ENCODE measurements at regions not wholly inside any gene's neighbourhood (a gene's known extent, or its start where the extent isn't known, plus 50 kb on each side); places are given as distances from the start of the nearest gene placed in this dataset.

DNA sequence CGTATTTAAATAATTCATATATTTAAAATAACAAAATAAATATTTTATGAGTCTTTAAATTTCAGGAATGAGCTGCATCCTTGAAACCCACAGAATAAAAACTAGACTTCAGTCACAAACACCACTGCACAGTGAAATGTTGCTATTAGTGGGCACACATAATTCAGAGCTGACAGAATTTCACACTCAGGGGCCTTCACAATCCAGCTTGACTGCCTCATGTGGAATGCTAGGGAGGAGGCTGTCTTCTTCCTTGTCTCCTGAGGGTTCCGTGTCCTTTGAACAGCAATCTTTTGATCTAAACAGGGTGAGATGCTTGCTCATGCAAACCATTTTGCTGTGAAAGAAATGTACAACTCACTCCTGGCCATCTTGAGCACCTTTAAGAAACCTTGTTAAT lies 346.7 kb downstream of the CCSER2 start:
- DNase-seq (ENCODE audit: low read depth), result no peak
- Histone ChIP-seq H3K36me3 (ENCODE audit: control insufficient read depth, insufficient read depth, low read length) (no peaks in the 10 kb centered on the region), H3K4me3 (ENCODE audit: low read depth, low read length) (no peak overlapping the region), H3K27me3 (ENCODE audit: control insufficient read depth, insufficient read depth, low read length) (no peaks in the 10 kb centered on the region)
- FAIRE-seq, result no peak
- TF ChIP-seq, protein P1, sequence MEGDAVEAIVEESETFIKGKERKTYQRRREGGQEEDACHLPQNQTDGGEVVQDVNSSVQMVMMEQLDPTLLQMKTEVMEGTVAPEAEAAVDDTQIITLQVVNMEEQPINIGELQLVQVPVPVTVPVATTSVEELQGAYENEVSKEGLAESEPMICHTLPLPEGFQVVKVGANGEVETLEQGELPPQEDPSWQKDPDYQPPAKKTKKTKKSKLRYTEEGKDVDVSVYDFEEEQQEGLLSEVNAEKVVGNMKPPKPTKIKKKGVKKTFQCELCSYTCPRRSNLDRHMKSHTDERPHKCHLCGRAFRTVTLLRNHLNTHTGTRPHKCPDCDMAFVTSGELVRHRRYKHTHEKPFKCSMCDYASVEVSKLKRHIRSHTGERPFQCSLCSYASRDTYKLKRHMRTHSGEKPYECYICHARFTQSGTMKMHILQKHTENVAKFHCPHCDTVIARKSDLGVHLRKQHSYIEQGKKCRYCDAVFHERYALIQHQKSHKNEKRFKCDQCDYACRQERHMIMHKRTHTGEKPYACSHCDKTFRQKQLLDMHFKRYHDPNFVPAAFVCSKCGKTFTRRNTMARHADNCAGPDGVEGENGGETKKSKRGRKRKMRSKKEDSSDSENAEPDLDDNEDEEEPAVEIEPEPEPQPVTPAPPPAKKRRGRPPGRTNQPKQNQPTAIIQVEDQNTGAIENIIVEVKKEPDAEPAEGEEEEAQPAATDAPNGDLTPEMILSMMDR (IDR thresholded peaks at IDR 0.05; ENCODE audit: insufficient read depth, low read length, severe bottlenecking), result no peak

DNA sequence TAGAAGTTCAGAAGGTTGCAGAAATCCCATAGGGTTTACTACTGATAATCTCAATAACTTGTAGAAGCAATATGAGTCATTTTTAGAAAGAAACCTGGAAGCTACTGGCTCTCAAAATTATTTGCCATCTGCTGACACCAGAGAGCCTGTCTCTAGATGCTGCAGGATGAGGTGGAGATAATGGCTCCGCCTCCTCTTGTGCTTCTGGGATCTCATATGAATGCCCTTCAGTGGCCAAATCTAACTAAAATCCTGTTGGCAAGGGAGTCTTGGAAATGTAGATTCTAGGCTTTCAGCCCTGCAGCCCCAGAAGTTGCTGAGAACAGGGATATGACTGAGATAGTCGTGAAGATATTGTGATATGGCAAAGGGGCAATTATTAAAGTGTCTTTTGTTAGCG lies 348.1 kb downstream of the CCSER2 start:
- no peak for DNase-seq (ENCODE audit: low read depth)
- H3K36me3 ChIP-seq (ENCODE audit: control insufficient read depth, insufficient read depth, low read length), result no peaks in the 10 kb centered on the region
- no peak overlapping the region for H3K4me3 ChIP-seq (ENCODE audit: low read depth, low read length)
- TF ChIP-seq, protein P1 (IDR thresholded peaks at IDR 0.05; ENCODE audit: insufficient read depth, low read length, severe bottlenecking), result no peak
- H3K27me3 ChIP-seq (ENCODE audit: control insufficient read depth, insufficient read depth, low read length), result no peaks in the 10 kb centered on the region
- no peak for FAIRE-seq

DNA sequence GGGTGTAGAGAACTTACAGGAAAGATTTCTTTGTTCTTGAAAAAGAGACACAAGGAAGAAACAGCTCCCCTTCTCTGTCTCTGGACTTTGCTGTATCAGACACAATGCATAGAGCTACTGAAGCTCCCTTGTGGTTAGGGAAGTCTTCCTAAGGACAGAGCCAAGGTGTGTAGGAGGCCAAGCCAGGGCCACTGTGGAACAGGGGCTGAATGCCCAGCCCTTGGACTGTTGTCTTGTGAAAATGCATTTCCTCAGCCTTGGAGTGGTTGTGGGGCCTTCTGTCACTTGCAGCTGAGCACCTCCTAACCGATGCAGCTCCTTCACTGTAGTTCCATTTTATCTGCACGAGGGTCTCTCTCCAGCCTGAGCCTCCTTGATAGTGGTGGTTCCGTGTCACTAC lies 353.4 kb downstream of the CCSER2 start:
- FAIRE-seq, result no peak
- TF ChIP-seq, protein P1 (IDR thresholded peaks at IDR 0.05; ENCODE audit: insufficient read depth, low read length, severe bottlenecking), result no peak
- DNase-seq (ENCODE audit: low read depth), result no peak
- no peaks in the 10 kb centered on the region for H3K27me3 ChIP-seq (ENCODE audit: control insufficient read depth, insufficient read depth, low read length)
- no peak overlapping the region for H3K4me3 ChIP-seq (ENCODE audit: low read depth, low read length)
- no peaks in the 10 kb centered on the region for H3K36me3 ChIP-seq (ENCODE audit: control insufficient read depth, insufficient read depth, low read length)

DNA sequence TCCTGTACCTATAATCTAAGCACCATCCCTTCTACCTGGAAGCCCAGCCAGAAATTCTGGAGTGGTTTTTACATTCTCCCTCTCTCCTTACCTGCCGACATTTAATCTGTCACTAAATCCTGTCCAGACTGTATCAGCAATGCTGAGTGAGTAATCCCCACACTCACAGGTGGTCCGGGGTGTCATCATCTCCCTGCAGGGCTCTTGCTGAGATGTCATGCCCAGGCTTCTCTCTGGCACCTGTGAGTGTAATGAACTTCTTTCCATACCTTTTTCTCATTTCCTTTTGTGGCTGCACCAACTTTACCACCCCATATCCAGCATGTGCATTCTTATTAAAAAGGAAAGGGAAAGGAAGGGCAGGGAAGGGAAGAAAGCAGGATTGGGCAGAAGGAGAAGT lies 355.2 kb downstream of the CCSER2 start:
- no peaks in the 10 kb centered on the region for H3K27me3 ChIP-seq (ENCODE audit: control insufficient read depth, insufficient read depth, low read length)
- H3K36me3 ChIP-seq (ENCODE audit: control insufficient read depth, insufficient read depth, low read length), result no peaks in the 10 kb centered on the region
- peak; percentile 17 for DNase-seq (ENCODE audit: low read depth)
- FAIRE-seq, result no peak
- no peak overlapping the region for H3K4me3 ChIP-seq (ENCODE audit: low read depth, low read length)
- TF ChIP-seq, protein P1 (IDR thresholded peaks at IDR 0.05; ENCODE audit: insufficient read depth, low read length, severe bottlenecking), result no peak

DNA sequence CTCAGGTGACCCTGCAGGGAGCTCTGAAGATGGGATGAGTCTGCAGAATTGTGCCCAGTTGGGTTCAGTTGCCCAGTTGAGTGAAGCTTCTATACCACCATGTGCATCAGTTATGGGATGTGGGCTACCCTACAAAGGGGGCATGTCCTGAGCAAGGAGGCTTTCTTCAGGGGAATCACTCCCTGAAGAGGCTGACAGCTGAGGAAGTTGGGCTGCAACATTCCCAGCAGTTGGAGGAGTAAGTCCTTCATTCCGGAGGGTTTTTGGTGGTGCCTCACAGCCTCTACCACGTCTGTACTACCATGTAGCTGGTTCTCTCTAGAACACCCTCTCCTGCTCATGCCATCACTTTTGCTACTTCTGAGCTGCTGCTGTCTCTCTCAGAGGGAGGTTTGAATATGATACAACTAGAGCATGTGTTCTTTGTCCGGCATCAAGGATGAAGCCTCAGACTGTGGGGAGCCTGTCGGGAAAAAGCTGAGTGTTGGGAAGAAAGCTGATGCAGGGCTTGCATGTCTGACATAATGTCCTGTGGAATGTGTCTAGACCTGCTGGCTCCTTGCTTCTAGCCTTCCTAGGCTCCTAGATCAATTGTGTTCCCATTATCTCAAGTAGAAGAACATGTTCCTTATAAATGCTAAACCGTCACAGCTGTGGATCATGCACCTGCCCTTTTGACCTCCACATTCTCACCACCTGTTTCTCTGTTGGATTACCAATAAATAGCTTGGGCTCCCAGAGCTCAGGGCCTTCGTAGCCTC lies 355.8 kb downstream of the CCSER2 start:
- Histone ChIP-seq H3K4me3 (ENCODE audit: low read depth, low read length) (no peak overlapping the region), H3K27me3 (ENCODE audit: control insufficient read depth, insufficient read depth, low read length) (no peaks in the 10 kb centered on the region), H3K36me3 (ENCODE audit: control insufficient read depth, insufficient read depth, low read length) (no peaks in the 10 kb centered on the region)
- TF ChIP-seq, protein P1 (IDR thresholded peaks at IDR 0.05; ENCODE audit: insufficient read depth, low read length, severe bottlenecking), result no peak
- FAIRE-seq (no peak), DNase-seq (ENCODE audit: low read depth) (peak; percentile 29)

All from bronchial epithelial cell (primary cell).